Stomach (tissue), 4 donors: ENCODE measurements at regions not wholly inside any gene's neighbourhood (a gene's known extent, or its start where the extent isn't known, plus 50 kb on each side); places are given as distances from the start of the nearest gene placed in this dataset.

Experiments used
- EP300 ChIP-seq: sonication (generic); formaldehyde crosslinking; IDR thresholded peaks from one replicate; pipeline ENCODE4 v1.6.1; 2017; ENCODE audit warnings: antibody characterized with exemption
- POLR2A ChIP-seq, 4 donors: fragments of 450-650 bp; IDR thresholded peaks; one replicate each; pipeline ENCODE4 v1.6.1; 2016; ENCODE audit warnings: antibody characterized with exemption in 4 of 4, control low read depth in 2 of 4, mild to moderate bottlenecking in 1 of 4, moderate library complexity in 1 of 4
- POLR2AphosphoS5 ChIP-seq, 3 donors: sonication (generic); formaldehyde crosslinking; IDR thresholded peaks; one replicate each; pipeline ENCODE4 v1.6.1; 2016; ENCODE audit warnings: antibody characterized with exemption in 3 of 3

DNA sequence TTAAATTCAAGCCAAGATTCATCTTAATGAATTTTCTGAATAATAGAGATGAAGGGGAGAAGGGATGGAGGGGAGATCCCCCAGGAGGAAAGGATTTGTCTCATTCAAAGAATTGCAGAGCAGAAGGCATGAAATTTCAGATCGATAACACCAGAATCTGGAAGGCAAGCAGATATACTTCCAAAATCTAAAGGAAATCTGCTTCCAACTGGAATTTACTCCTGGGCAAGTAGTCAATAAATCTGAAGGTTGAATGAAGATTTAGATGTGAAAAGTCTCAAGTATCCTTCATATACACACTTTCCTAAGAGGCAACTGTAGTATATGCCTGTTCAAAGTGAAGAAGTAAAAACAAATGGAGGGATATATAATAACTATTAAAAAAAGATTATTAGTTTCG lies 1190.8 kb upstream of the CELF4 start:
- no peak for TF ChIP-seq POLR2AphosphoS5 (IDR thresholded peaks at IDR 0.05)
- TF ChIP-seq POLR2A (IDR thresholded peaks at IDR 0.05), result no peak
- no peak for TF ChIP-seq EP300
